H1 (cell line): ENCODE measurements at regions not wholly inside any gene's neighbourhood (a gene's known extent, or its start where the extent isn't known, plus 50 kb on each side); places are given as distances from the start of the nearest gene placed in this dataset.

Experiments
- CTCF ChIA-PET: fragments of 300-600 bp; sonication (Branson Sonifier 250); formaldehyde crosslinking; loops from one replicate; lab custom pipeline; 2021; ENCODE audit not compliant: partially characterized antibody; lab: Charles Lee
- POLR2A ChIA-PET: fragments of 300-600 bp; sonication (Branson Sonifier 250); formaldehyde crosslinking; loops from one replicate; lab custom pipeline; 2021; ENCODE audit warnings: inconsistent platforms; ENCODE audit not compliant: partially characterized antibody; lab: Charles Lee
- DNase-seq, 2 experiments: peaks; one replicate each; pipeline versions ENCODE4 v3.0.0 to v3.0.0-alpha.2; 2010 to 2022; ENCODE audit warnings: low spot score in 2 of 2, low read depth in 1 of 2, mixed read lengths in 1 of 2
- FAIRE-seq: peaks from 2 replicates; lab custom pipeline; 2011; peaks lifted over from hg19 to GRCh38; lab: Jason Lieb, UNC
- H2AFZ ChIP-seq: 2 replicates; pipeline ENCODE4 v1.8.1; 2012; ENCODE audit warnings: low read length, inconsistent platforms
- H2AK5ac ChIP-seq: 2 replicates; pipeline ENCODE4 v1.6.1; 2013; ENCODE audit warnings: low read depth, low read length
- H2BK120ac ChIP-seq: replicated peaks from 2 replicates; pipeline ENCODE3; 2013; ENCODE audit warnings: low read depth, low read length, inconsistent platforms
- H2BK12ac ChIP-seq: 2 replicates; pipeline ENCODE4 v1.6.1; 2013; ENCODE audit warnings: low read depth, low read length
- H2BK15ac ChIP-seq: 2 replicates; pipeline ENCODE4 v1.6.1; 2013; ENCODE audit warnings: low read length
- H2BK20ac ChIP-seq: 2 replicates; pipeline ENCODE4 v1.6.1; 2013; ENCODE audit warnings: low read length
- H2BK5ac ChIP-seq: 2 replicates; pipeline ENCODE4 v1.6.1; 2013; ENCODE audit warnings: low read depth, low read length
- H3K14ac ChIP-seq: 2 replicates; pipeline ENCODE4 v1.6.1; 2013; ENCODE audit warnings: inconsistent platforms; ENCODE audit not compliant: insufficient read length
- H3K18ac ChIP-seq: 2 replicates; pipeline ENCODE4 v1.6.1; 2013; ENCODE audit warnings: low read length; ENCODE audit errors: extremely low read depth
- H3K23ac ChIP-seq: 2 replicates; pipeline ENCODE4 v1.6.1; 2013; ENCODE audit warnings: inconsistent platforms; ENCODE audit not compliant: insufficient read length
- H3K23me2 ChIP-seq: 2 replicates; pipeline ENCODE4 v1.6.1; 2013; ENCODE audit warnings: low read depth, low read length
- H3K27ac ChIP-seq: 2 replicates; pipeline ENCODE4 v1.6.1; 2011; ENCODE audit warnings: low read depth, low read length, inconsistent platforms
- H3K27me3 ChIP-seq, 4 experiments: replicated peaks in 1 of 4; 1 replicate in 1 of 4; 2 replicates in 3 of 4; pipeline versions ENCODE4 v1.6.1 to v1.8.1; 2011 to 2013; ENCODE audit warnings: low read length in 3 of 4, mild to moderate bottlenecking in 3 of 4, inconsistent platforms in 2 of 4, mixed read lengths in 2 of 4, moderate library complexity in 1 of 4; ENCODE audit not compliant: control insufficient read depth in 3 of 4, insufficient read depth in 3 of 4; ENCODE audit errors: extremely low read depth in 1 of 4
- H3K36me3 ChIP-seq, 4 experiments: 2 replicates each; pipeline versions ENCODE4 v1.6.1 to v1.8.1; 2011 to 2013; ENCODE audit warnings: mild to moderate bottlenecking in 4 of 4, low read length in 3 of 4, moderate library complexity in 2 of 4, control low read depth in 1 of 4, inconsistent platforms in 1 of 4; ENCODE audit not compliant: insufficient read depth in 4 of 4, control insufficient read depth in 2 of 4
- H3K4ac ChIP-seq: replicated peaks from 2 replicates; pipeline ENCODE3; 2013; ENCODE audit warnings: low read length, low read depth, mixed read lengths, inconsistent platforms; ENCODE audit not compliant: insufficient read length
- H3K4me1 ChIP-seq, 4 experiments: replicated peaks in 1 of 4; 1 replicate in 1 of 4; 2 replicates in 3 of 4; pipeline versions ENCODE4 v1.6.1 to v1.8.1; 2011 to 2013; ENCODE audit warnings: low read length in 3 of 4, inconsistent platforms in 2 of 4, mixed read lengths in 1 of 4; ENCODE audit not compliant: insufficient read depth in 4 of 4, control insufficient read depth in 3 of 4
- H3K4me2 ChIP-seq, 2 experiments: 2 replicates each; pipeline versions ENCODE4 v1.6.1 to v1.8.1; 2011 to 2013; ENCODE audit warnings: low read depth in 2 of 2, low read length in 2 of 2, control low read depth in 1 of 2, inconsistent platforms in 1 of 2, mild to moderate bottlenecking in 1 of 2; ENCODE audit not compliant: insufficient read depth in 1 of 2
- H3K4me3 ChIP-seq, 4 experiments: fragments of 200-600, 300-600 bp in 1 of 4; sonication (generic), shearing (Covaris generic), sonication (Bioruptor Twin) in 1 of 4; 2 replicates each; pipeline versions ENCODE4 v1.5.1 to v1.8.1; 2011 to 2016; ENCODE audit warnings: low read length in 4 of 4, low read depth in 3 of 4, control low read depth in 2 of 4, inconsistent platforms in 2 of 4, mild to moderate bottlenecking in 2 of 4, mixed read lengths in 1 of 4, moderate library complexity in 1 of 4; ENCODE audit not compliant: insufficient read depth in 2 of 4; ENCODE audit errors: extremely low read depth in 1 of 4
- H3K56ac ChIP-seq: replicated peaks from 2 replicates; pipeline ENCODE3; 2013; ENCODE audit warnings: low read depth, mild to moderate bottlenecking, mixed read lengths, low read length, inconsistent platforms; ENCODE audit not compliant: insufficient read length
- H3K79me1 ChIP-seq: 2 replicates; pipeline ENCODE4 v1.6.1; 2013; ENCODE audit warnings: low read depth, low read length, control low read depth
- H3K79me2 ChIP-seq, 2 experiments: 2 replicates each; pipeline versions ENCODE4 v1.6.1 to v1.8.1; 2012 to 2013; ENCODE audit warnings: low read length in 2 of 2, mild to moderate bottlenecking in 2 of 2, inconsistent platforms in 1 of 2; ENCODE audit not compliant: insufficient read depth in 2 of 2, control insufficient read depth in 1 of 2
- H3K9ac ChIP-seq, 4 experiments: replicated peaks in 1 of 4; 1 replicate in 1 of 4; 2 replicates in 3 of 4; pipeline versions ENCODE4 v1.6.1 to v1.8.1; 2011 to 2013; ENCODE audit warnings: low read depth in 3 of 4, low read length in 3 of 4, control low read depth in 2 of 4, mild to moderate bottlenecking in 2 of 4, moderate library complexity in 2 of 4, inconsistent platforms in 1 of 4; ENCODE audit errors: extremely low read depth in 1 of 4
- H3K9me3 ChIP-seq, 2 experiments: 2 replicates each; pipeline versions ENCODE4 v1.6.1 to v1.8.1; 2012 to 2013; ENCODE audit warnings: mild to moderate bottlenecking in 2 of 2, moderate library complexity in 2 of 2, control low read depth in 1 of 2, inconsistent platforms in 1 of 2, low read depth in 1 of 2, low read length in 1 of 2, mixed read lengths in 1 of 2; ENCODE audit not compliant: insufficient read depth in 2 of 2
- H4K20me1 ChIP-seq, 2 experiments: replicated peaks in 1 of 2; 2 replicates each; pipeline versions ENCODE3 to v1.8.1; 2011 to 2013; ENCODE audit warnings: inconsistent platforms in 2 of 2, low read length in 2 of 2, mild to moderate bottlenecking in 1 of 2; ENCODE audit not compliant: insufficient read depth in 2 of 2, control insufficient read depth in 1 of 2
- H4K5ac ChIP-seq: 2 replicates; pipeline ENCODE4 v1.6.1; 2013; ENCODE audit warnings: low read length, low read depth, mixed read lengths, inconsistent platforms; ENCODE audit not compliant: insufficient read length
- H4K8ac ChIP-seq: 2 replicates; pipeline ENCODE4 v1.8.0; 2013; ENCODE audit warnings: mild to moderate bottlenecking, moderate library complexity, low read length, inconsistent platforms; ENCODE audit not compliant: insufficient read depth; ENCODE audit errors: extremely low read depth
- H4K91ac ChIP-seq: replicated peaks from 2 replicates; pipeline ENCODE3; 2013; ENCODE audit warnings: low read length, mixed read lengths, inconsistent platforms; ENCODE audit not compliant: insufficient read length
- GTF2F1 ChIP-seq: IDR thresholded peaks from 2 replicates; pipeline ENCODE4 v1.6.1; 2012; ENCODE audit warnings: low read depth, low read length, improper control_type of control experiment, borderline replicate concordance
- NRF1 ChIP-seq: IDR thresholded peaks from 2 replicates; pipeline ENCODE4 v1.6.1; 2011; ENCODE audit warnings: mild to moderate bottlenecking, low read depth, low read length, improper control_type of control experiment
- SP1 ChIP-seq: IDR thresholded peaks from 2 replicates; pipeline ENCODE4 v1.6.1; 2011; ENCODE audit warnings: low read depth, low read length
- TAF7 ChIP-seq: optimal IDR thresholded peaks from 2 replicates; pipeline ENCODE3; 2011; ENCODE audit warnings: low read depth, mild to moderate bottlenecking, inconsistent platforms, low read length, moderate library complexity, borderline replicate concordance
- WGBS, 2 experiments: shearing (Covaris generic) in 1 of 2; methylation state at CpG; one replicate each; pipeline versions ENCODE4 v1.1.6 to v1.1.7; 2013 to 2015; ENCODE audit warnings: low lambda C conversion rate in 2 of 2, mixed read lengths in 2 of 2, inconsistent platforms in 1 of 2, low coverage in 1 of 2, missing lambda C conversion rate in 1 of 2; ENCODE audit not compliant: insufficient replicate concordance in 2 of 2, insufficient coverage in 1 of 2, insufficient read length in 1 of 2; ENCODE audit errors: extremely low coverage in 1 of 2, missing lambda C conversion rate in 1 of 2; 5-methylcytosine and 5-hydroxymethylcytosine counted together

DNA sequence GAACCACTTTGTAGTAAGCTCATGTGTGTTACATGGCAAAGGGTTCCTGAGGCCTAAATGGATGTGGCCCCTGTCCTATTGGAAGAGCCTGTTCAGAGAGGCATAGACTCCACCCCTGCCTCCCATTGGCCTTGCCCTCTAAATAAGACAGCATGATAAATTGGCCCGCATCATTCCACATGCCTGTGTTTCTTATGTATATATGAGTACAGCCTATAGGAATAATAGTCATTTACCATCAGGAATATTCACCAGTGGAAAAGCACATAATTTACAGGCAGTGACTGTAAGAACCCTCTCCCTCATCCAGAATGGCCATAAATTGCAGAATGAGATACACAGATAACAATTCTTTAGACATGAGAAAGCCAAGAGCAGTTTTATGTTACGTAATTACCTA lies 519.5 kb upstream of the DAB1 start:
- no peak overlapping the region for H4K5ac ChIP-seq
- no peak overlapping the region for H3K27ac ChIP-seq
- no peaks in the 10 kb centered on the region for H3K27me3 ChIP-seq
- H2AFZ ChIP-seq: no peak overlapping the region
- H3K4me2 ChIP-seq: no peak overlapping the region
- no peak overlapping the region for H2BK15ac ChIP-seq
- H2BK12ac ChIP-seq: no peak overlapping the region
- H3K9me3 ChIP-seq: no peaks in the 10 kb centered on the region; a peak in 1 of 4 replicates
- no peak overlapping the region for H2AK5ac ChIP-seq
- no peak overlapping the region for H3K9ac ChIP-seq
- no peak overlapping the region for H3K18ac ChIP-seq
- H3K79me1 ChIP-seq: no peaks in the 10 kb centered on the region
- no peak overlapping the region for H2BK5ac ChIP-seq
- H3K14ac ChIP-seq: no peak overlapping the region
- no peaks in the 10 kb centered on the region for H3K36me3 ChIP-seq
- no peak overlapping the region for H3K23ac ChIP-seq
- no peak overlapping the region for H4K8ac ChIP-seq
- TF ChIP-seq SP1 (no peak), NRF1 (no peak), TAF7 (no peak), GTF2F1 (no peak)
- ChIA-PET POLR2A (no interaction called here), CTCF (interaction anchor here (0.6 to 0.9 kb wide), 2 partner anchors 10 to 13 kb away, joined by 3 read pairs; no protein-coding TSS in a partner anchor)
- no peak overlapping the region for H3K4me3 ChIP-seq
- FAIRE-seq (no peak), DNase-seq (no peak)
- H3K79me2 ChIP-seq: no peaks in the 10 kb centered on the region
- no peaks in the 10 kb centered on the region for H4K20me1 ChIP-seq
- 91% methylated on average over 2 of the region's 2 CpGs; no CpG with 5 or more reads in 1 of the 2 experiments for WGBS, 2 experiments
- no peak overlapping the region for H3K4ac ChIP-seq
- H3K4me1 ChIP-seq: no peaks in the 10 kb centered on the region
- no peak overlapping the region for H2BK20ac ChIP-seq
- H4K91ac ChIP-seq: no peak overlapping the region
- H3K56ac ChIP-seq: no peak overlapping the region
- H3K23me2 ChIP-seq: no peaks in the 10 kb centered on the region
- no peak overlapping the region for H2BK120ac ChIP-seq
